Lower leg skin (tissue), 4 donors: ENCODE measurements at regions not wholly inside any gene's neighbourhood (a gene's known extent, or its start where the extent isn't known, plus 50 kb on each side); places are given as distances from the start of the nearest gene placed in this dataset.

ENCODE experiments used
- DNase-seq, 2 donors: peaks; one replicate each; pipeline ENCODE4 v3.0.0-alpha.2; 2019; ENCODE audit warnings: low spot score in 2 of 2
- H3K4me3 ChIP-seq: fragments of 200-600 bp; sonication (generic); 2 replicates; pipeline ENCODE4 v1.5.1; 2017; ENCODE audit warnings: mild to moderate bottlenecking, low read depth; ENCODE audit not compliant: poor library complexity, severe bottlenecking
- CTCF ChIP-seq, 3 donors: fragments of 450-650 bp; IDR thresholded peaks; one replicate each; pipeline ENCODE4 v1.5.1; 2016; ENCODE audit warnings: antibody characterized with exemption in 3 of 3, mild to moderate bottlenecking in 3 of 3, moderate library complexity in 2 of 3
- POLR2A ChIP-seq, 2 donors: fragments of 450-650 bp; IDR thresholded peaks; one replicate each; pipeline ENCODE4 v1.6.1; 2016 to 2017; ENCODE audit warnings: antibody characterized with exemption in 2 of 2, mild to moderate bottlenecking in 1 of 2, moderate library complexity in 1 of 2
- WGBS, 2 donors: methylation state at CpG; one replicate each; pipeline ENCODE4 v1.1.5; 2018; 5-methylcytosine and 5-hydroxymethylcytosine counted together
- intact Hi-C: fragments of 100-400 bp; cut with DNase I; formaldehyde crosslinking; loops from one replicate; pipeline ENCODE4 v1.15.0; 2023; ENCODE audit warnings: low total_unique reads

- H3K4me3 ChIP-seq: no peak overlapping the region
- TF ChIP-seq CTCF (IDR thresholded peaks at IDR 0.05) (no peak), POLR2A (IDR thresholded peaks at IDR 0.05) (no peak)
- DNase-seq: no peak
- 82 to 87% methylated on average over 5 of the region's 5 CpGs for WGBS, 2 donors
- intact Hi-C loops: no loop called here
These were observed 108.4 kb downstream of the SHANK2 start for GRCh38 chr11:71144010-71144409.

GRCh38 chr11:71140206-71140919 is 112.0 kb downstream of the SHANK2 start:
- 51 to 69% methylated on average over 17 to 19 of the region's 22 CpGs for WGBS, 2 donors
- DNase-seq: no peak
- H3K4me3 ChIP-seq: no peak overlapping the region
- intact Hi-C loops: no loop called here
- TF ChIP-seq POLR2A (IDR thresholded peaks at IDR 0.05): no peak
- no peak for TF ChIP-seq CTCF (IDR thresholded peaks at IDR 0.05)

- H3K4me3 ChIP-seq: no peak overlapping the region
- no peak for TF ChIP-seq CTCF (IDR thresholded peaks at IDR 0.05)
- no peak for TF ChIP-seq POLR2A (IDR thresholded peaks at IDR 0.05)
- intact Hi-C loops: no loop called here
- WGBS, 2 donors: 30 to 33% methylated on average over 16 of the region's 16 CpGs
- peak in 1 of 2 donors; percentile 57 for DNase-seq
These were observed 112.7 kb downstream of the SHANK2 start for GRCh38 chr11:71139516-71140205.

GRCh38 chr11:71138737-71139425 is 113.5 kb downstream of the SHANK2 start:
- no peak overlapping the region for H3K4me3 ChIP-seq
- no peak for DNase-seq
- 65 to 73% methylated on average over 15 of the region's 15 CpGs for WGBS, 2 donors
- intact Hi-C loops: no loop called here
- TF ChIP-seq POLR2A (IDR thresholded peaks at IDR 0.05) (no peak), CTCF (IDR thresholded peaks at IDR 0.05) (no peak)

- WGBS, 2 donors: 87% methylated on average over 9 of the region's 9 CpGs
- TF ChIP-seq POLR2A (IDR thresholded peaks at IDR 0.05): no peak
- no peak for TF ChIP-seq CTCF (IDR thresholded peaks at IDR 0.05)
These were observed 115.0 kb downstream of the SHANK2 start for GRCh38 chr11:71137376-71137775.

More at GRCh38 chr11:71137376-71137775, 115.0 kb downstream of the SHANK2 start:
- H3K4me3 ChIP-seq: no peak overlapping the region
- DNase-seq: no peak
- intact Hi-C loops: no loop called here
